HT-29 (cell line): ENCODE measurements at regions not wholly inside any gene's neighbourhood (a gene's known extent, or its start where the extent isn't known, plus 50 kb on each side); places are given as distances from the start of the nearest gene placed in this dataset.

Experiments used
- DNase-seq: peaks from one replicate; pipeline ENCODE4 v3.0.0-alpha.2; 2015; ENCODE audit warnings: low spot score

DNA sequence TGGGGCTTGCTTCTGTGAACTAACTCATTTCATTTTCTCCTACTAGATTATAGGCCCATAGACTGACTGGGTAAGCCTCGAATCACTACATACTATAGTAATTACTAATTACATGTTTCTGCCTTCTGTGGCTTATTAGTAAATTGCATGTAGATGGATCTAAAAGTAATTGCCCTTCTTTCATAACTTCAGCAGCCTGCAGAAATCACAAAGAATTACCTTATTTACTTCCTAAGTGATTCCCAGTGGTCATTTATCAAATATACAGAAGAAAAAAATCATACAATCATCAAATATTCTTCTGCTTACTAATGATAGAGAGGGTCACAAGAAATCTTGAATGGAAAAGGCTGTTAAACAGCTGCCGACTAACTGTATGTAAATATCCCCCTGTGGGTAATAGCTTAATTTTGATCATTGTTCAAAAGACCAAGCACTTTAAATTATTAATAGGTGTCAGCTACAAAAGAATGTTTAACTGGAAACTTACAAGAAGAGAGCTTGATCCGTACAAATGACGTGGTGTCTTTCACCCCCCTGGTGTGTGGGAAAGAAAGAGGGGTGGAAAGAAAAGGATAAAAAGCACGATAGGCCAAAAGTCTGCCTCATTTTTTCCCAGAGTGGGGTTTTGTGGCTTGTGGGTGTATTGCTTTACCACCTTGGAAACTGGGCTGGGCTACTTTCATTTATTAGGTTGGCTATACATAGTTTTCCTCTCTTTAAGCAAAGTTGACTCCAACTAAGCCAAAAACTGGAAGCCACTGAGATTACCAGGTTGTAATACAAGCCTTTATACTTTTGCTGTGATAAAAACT is 361.8 kb upstream of the ZMIZ1 start:
- DNase-seq, result no peak

DNA sequence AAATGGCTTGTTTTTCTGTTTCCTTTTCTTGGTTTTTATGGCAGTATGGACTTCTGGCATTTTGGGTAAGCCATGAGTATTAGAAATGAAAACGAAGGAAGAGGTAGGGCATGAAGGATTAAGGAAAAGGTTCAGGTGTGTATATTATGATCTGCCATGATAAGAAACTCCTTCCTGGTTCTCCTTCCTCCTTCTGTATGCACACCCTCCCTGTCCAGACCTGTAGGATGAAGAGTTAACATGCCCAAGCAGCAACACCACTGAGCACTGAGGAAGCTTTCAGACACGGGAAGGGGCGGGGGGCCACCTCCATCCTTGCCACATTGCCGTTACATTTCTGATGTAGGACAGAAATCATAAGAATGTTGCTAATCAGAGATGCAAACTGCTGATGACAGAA is 361.0 kb upstream of the ZMIZ1 start:
- DNase-seq, result no peak

DNA sequence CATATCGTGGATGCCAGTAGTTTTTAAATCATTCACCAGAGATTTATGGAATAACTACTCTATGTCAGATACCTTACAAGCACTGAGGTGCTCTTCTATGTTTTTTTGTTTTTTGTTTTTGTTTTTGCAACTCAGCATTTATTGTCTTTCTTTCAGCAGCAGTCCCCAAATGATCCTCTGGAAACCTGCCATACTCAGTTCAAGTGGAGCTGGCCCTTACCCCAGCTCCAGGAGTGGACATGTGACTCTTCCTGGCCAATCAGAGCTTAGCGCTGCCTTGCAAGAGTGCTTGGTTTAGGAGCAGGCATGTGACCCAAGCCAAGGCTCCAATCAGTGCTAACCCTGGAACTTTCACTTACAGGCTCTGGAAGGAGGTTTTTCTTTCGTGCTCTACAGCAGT is 356.6 kb upstream of the ZMIZ1 start:
- no peak for DNase-seq

DNA sequence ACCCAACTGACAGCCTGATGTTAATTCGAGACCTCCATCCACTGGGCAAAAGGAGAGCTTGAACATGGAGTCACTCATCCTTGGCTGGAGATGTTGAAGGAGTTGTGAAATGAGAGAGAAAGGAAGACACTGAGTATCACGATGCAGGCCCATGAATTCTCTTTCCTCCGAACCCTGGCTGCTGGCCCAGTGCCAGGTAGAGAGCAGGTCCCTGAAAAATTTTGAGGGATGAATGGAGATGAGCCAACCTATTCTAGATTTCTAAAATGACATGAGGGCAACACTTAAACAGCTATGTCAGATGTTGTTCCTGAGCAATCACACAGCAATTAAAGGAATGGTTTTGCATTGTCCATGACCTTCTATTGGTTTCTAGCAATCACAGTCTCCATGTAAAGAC is 355.1 kb upstream of the ZMIZ1 start:
- no peak for DNase-seq

DNA sequence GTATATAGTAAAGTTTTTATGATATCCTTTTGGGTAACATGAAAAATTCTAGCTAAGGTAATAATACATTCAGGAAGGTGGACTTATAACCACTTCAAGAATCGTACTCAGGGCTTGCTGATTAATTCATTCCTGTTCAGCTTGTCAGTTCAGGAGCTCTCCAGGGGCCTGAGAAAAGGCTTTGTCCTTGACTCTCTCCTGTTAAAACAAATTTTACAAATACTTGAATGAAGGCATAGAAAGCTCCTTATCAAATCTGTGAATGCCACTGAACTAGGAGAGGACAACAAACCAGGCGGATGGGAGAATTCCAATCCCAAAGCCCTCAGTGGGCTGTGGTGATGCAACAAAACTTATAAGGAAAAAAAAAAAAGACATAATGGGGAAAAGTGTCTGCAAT is 354.5 kb upstream of the ZMIZ1 start:
- no peak for DNase-seq

DNA sequence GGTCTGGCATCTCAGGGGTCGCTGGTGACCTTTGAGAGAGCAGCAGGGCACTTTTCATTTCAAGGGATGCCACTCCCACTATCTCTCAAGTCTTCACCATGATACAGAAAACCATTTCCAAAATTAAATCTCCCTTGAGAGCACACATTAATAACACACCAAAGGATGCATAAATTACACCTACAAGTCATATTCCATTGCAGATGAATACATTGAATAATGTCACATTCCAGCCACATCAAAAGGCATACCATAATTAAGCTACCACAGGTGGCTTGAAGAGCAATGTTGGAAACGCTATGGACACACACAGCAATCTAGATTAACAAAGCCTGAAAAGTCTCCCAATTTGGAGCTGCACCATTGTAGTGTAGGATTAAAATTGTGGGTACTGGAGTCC is 353.3 kb upstream of the ZMIZ1 start:
- no peak for DNase-seq

DNA sequence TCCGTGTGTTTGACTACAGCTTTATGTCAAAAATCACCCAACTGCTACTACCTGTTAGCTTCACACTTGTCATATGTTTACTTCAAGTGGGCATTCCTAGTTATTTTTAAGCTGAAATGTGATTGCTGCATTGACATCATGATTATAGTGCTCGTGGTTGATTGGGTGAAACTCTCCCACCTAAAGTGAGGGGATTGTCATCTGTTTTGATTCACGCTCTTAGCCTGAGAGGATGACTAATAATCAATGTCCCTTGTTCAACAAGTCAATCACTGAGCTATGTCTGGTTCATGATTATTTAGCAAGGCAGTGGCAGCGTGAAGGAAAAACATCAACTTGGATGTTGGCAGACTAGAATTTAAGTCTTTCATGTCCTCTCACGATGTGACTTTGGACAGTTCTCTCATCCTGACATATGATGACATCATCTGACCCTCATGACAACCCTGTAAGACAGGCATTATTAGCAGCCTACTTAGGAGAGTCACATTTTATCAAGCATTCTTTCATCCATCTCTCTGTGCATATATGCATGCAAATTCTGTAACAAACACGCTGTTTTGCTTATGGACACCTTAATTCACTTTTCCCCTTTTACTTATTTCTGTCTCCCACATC is 352.6 kb upstream of the ZMIZ1 start:
- DNase-seq, result no peak

DNA sequence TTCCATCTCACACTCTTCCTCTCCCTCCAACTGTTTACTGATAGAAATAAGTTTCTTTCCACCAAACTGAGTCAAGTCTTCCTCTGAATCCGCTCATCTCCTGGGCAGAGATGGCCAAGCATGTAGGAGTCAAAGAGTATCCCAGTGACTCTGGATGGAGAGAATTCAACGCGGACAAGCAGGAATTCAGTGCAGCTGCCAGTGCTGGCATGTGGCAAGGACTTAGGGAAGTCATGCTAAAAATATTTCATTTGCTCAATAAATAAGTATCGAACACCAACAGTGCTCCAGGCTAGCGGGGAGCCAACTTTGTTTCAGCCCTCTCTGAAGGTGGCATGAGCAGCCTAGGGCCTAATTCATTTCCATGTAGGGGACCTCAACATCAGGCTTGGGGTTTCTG is 351.6 kb upstream of the ZMIZ1 start:
- no peak for DNase-seq

DNA sequence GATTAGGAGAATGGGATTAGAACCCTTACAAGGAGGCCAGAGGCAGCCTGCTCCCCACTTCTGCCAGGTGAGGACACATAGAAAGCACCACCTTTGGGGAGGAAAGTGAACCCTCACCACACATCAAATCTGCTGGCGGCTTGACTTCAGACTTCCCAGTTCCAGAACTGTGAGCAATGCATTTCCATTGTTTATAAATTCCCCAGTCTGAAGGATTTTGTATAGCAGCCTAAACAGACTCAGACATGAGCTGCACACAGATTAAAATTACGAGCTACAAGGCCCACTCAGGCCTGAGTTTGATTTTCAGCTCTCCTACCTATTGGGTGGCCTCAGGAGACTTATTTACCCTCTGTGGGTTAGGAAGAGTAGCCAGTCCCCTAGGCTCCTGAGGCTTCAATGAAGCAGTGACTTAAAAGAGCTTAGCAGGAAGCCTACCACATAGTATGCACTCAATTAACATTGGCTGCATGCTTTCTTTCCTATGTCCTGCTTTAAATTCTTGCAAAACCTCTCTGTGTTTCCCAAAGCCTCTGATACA is 350.7 kb upstream of the ZMIZ1 start:
- DNase-seq, result no peak

DNA sequence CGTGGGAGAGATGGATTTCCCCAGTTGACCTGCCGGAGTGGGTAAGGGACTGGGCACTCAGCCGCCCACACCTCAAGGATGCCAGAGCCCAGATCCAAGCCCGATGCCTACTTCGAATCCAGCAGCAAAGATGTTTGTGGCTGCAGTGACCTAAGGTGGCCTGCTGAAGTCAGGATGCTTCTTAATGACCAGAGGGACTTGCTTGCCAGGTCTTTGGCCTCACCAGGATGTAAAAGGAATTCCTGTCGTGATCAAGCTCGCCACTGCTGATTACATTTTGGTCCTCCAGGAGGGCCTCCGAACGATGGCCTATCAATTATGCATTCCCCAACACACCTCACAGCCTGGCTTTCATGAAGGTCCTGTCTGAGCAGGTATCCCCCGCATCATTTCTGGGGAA is 349.5 kb upstream of the ZMIZ1 start:
- no peak for DNase-seq

DNA sequence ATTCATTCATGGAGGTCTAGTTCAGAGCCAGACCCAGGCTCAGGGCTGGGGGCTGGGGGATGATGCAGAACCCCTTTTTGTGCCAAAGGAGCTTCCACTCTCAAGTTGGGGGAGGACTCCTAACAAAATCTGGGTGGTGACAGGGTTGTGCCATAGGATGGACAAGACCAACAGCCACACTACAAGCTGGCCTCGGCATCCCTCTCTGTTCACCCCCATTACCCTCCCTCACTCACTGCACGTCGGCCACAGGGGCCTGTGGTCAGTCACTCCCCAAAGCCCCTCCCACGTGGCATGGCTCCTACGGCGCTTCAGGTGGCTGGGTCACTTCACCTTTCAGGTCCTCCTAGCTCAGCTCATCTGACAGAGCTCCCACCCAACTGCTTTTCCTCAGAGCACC is 348.7 kb upstream of the ZMIZ1 start:
- no peak for DNase-seq

DNA sequence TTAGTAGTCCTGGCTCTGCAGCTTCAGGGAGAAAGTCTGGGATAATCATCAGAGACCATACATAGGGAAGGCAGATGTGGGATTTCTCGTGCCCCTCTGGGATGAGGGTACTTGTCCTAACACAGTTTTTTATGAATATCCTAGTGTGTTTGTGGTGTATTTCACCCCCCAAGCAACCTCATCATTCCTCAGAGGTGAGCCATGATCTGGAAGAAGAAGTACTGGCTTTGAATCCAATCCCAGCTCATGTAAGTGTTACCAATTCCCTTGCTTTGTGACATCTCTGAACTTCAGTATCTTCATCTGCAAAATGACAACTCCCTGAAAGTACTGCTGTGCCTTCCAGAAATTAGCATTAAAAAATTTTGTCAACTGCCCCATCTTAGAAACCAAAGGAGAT is 347.5 kb upstream of the ZMIZ1 start:
- no peak for DNase-seq

DNA sequence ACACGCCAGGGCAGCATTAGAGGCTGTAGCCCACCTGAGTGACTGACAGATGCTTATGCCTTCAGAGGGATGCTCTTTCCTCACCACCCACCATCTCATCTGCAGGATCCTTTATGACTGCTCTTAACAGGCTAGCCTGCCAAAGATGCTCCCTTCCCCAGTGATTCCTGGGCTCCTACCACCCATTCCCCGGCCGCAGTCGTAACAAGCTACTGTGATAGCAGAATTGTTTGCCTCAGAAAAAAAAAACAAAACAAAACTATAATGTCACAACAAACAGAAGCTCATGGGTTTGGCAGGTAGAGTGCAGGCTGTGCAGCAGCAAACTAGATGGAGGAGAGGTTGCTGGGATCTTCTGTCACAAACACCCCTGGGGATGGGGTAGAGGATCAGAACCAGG is 343.9 kb upstream of the ZMIZ1 start:
- DNase-seq, result no peak

DNA sequence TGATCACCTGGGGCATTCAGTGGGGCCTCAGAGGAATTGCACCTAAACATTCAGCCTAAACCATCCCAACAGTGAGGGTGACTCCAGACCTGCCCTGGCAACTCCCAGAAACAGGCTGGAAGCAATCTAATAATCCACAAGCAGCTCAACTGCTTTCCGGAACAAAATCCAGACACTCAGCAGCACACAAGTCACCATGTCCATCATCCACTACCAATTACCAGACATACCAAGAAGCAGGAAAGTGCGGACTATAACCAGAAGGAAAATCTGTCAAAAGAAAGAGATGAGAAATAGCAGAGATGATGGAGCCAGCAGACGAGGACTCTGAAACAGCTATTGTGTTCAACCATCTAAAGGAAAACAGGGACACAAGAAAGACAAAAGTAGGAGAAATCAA is 342.6 kb upstream of the ZMIZ1 start:
- DNase-seq, result no peak

DNA sequence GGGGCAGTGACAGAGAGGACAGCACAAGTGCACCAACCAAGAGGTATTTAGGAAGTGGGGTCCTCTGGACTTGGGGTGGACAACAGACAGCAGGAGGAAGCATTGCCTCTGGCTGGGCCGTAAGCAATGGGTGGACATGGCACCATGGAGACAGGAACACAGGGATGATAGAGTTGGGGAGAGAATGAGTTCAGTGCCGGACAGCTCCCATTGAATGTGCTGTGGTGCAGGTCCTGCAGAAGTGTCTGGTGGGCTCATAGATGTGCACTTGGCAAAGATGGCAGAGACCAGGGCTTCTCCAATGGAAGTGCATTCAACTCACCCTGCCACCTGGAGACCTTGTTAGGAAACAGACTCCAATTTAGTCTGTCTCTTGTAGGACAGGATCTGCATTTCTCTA is 341.5 kb upstream of the ZMIZ1 start:
- DNase-seq, result no peak

DNA sequence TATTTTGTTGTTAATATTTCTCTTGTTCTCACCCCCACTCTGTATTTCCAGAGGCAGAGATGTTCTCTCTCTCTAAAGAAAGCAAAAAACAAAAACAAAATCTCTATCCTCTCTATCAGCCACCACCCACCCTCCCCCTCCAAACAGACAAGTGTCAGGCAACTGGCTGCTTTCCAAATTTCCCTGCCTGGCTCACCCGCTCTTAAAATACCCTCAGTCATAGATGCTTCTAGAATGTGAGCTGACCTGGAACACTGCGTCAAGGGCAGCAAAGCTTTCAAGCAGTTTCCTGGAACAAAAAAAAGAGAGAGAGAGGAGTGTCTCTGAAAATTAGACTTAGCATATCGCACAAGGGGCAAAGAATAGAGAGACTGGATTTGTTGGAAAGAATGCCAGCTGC is 341.0 kb upstream of the ZMIZ1 start:
- DNase-seq, result no peak

DNA sequence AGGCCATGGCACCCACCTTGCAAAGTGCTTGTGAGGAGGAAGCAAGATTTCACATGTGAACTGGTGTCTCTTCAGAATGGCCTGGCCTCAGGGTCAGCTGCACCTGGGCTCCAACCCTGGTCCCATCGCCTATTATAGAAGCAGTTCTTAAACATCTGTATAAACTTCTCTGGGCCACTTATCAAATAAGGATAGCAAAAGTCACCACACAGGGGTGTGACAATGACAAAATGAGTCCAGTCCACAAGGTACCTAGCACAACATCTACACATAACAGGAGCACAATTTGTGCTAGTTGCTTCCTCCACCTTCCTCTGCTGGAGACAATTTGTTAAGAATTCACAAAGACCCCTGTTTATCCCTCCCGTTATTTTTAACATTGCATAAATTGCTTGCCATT is 340.6 kb upstream of the ZMIZ1 start:
- DNase-seq, result no peak

DNA sequence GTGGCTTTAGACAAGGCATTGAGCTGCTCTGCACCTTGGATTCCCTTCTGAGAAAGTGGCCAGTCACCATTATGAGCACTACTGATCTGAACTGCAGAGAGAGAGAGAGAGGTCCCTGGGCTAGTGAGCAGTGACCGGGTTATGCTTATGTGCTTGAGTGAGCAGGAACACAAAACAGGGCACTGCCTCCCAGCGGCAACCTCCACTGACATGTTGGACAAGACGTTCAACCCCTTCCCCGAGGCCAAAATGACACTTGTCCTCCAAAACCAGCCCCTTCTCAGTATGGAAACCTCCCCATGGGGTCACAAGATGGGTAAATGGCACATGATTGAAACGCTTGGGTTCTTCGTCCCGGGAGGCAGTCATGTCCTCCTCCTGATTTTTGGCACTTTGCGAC is 339.4 kb upstream of the ZMIZ1 start:
- DNase-seq, result no peak

DNA sequence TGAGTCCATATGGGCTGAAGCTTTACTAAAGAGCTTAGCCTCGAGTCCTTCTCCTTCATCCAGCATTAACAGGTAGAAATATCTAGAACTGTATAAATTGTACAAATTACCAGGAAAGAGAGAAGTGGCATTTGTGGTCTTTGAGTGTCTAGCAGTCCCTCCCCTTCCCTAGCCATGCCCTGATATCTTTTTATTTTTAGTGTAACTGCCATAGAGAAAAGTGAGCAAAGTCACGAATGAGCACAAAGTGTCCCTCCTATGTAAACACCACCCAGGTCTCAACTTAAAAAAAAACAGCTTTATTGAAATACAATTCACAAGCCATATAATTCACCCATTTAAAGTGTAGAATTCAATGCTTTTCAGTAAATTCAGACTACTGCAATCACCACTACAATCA is 339.0 kb upstream of the ZMIZ1 start:
- DNase-seq, result no peak

DNA sequence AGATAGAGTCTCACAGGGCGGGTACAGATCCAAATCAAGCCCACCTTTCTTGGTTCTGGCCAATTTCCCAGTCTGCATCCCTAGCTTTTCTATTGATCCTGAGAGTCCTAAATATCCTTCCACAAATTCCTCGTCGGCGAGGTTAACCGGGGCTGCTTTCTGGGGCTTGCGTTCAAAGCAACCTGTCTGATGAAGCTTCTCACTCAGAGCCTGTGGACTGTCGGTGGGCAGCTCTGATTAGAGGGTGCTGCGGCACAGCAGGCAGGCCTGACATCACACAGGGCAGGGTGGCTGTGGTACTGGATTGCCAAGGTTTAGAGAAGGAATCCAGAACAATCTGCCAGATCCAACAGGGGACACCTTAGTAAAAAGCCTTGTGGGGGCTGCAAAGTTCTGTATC is 338.0 kb upstream of the ZMIZ1 start:
- DNase-seq, result no peak

DNA sequence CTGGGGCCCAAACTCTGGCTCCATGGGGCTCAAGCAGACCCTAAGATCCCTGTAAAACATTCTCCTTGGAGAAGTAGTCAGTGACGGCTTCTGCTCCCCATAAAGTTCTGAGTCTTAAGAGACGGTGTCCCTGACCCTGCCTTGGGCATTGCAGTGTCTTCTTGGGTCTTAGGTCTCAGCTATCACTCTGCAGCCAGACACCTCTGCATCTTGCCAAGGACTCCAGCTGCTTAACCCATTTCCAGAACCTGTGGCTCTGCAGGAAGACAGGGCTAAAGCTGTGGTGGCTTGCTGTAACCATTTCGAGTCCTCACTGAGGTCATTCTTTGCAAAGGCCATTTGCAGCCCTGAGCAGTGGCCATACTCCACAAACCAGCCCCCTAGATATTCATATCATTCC is 337.1 kb upstream of the ZMIZ1 start:
- no peak for DNase-seq

DNA sequence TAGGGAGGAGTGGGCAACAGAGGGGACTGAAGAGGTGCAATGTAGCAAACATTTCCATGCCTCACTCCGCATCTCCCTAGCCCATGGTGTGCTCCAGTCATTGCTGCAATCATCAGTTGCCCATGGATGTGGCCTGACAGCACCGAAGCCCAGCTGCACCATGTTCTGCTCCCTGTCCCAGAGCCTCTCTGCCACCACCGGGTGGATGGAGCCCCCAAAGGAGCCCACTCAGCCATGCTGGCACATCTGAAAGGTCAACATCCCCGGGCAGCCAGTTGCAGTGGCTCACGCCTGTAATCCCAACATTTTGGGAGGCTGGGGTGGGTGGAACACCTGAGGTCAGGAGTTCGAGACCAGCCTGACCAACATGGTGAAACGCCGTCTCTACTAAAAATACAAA is 336.4 kb upstream of the ZMIZ1 start:
- no peak for DNase-seq

DNA sequence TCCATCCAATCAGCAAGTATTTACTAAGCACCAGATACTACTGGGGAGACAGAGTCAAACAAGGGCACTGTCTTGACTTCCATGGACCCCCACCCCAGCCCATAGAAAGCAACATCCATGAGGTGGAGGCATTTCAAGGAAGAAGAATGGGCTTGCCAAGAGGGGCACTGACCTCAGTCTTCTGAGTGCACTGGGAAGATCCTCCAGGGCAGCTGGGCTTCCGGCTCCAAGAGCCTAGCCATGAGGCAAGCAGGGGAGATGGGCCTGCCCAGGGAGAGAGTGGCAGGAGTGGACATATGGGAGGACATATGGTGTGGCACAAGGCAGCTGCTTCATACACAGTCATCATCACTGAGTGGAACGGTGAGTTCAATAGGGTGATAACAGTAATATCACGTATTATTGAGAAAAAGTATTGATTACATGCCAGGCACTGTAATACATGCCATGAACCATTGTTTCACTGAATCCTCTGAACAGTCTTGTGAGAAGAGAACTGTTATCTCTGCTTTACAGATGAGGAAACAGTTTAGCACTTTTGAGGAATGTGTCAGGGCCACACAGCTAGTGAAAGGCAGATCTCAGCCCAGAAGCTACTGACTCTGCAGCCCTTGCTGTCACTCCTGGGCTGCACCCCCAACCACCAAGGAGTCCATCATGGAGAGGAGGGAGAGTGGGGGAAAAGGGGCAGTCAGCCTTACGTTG is 331.7 kb upstream of the ZMIZ1 start:
- DNase-seq, result no peak
